ENCODE measurements at regions not wholly inside any gene's neighbourhood (a gene's known extent, or its start where the extent isn't known, plus 50 kb on each side); places are given as distances from the start of the nearest gene placed in this dataset.

DNA sequence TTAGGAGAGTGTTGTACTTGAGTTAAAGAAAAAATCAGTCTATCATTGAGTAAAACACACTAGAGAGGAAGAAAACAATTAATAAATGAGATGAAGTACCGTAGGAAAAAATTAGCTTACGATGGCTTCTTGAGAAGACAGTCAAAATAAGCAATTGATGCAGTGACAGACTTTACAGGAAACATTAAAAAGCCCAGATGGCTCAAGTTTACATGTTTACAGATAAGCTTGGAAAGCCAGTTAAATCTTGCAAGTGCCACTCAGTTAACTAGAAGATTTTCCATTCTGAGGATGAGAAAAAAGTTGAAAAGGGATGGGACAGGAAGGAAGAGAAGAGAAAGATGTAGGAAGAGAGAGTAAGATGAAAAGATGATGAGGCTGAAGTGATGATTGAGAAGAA is 288.8 kb upstream of the FERMT1 start:
- Mint-ChIP-seq H3K9me3 (no peaks in the 10 kb centered on the region), H3K36me3 (ENCODE audit: low read depth) (no peaks in the 10 kb centered on the region), H3K4me1 (ENCODE audit: low read depth) (no peaks in the 10 kb centered on the region), H3K4me3 (no peak overlapping the region), H3K27me3 (no peaks in the 10 kb centered on the region), H3K27ac (no peak overlapping the region)

DNA sequence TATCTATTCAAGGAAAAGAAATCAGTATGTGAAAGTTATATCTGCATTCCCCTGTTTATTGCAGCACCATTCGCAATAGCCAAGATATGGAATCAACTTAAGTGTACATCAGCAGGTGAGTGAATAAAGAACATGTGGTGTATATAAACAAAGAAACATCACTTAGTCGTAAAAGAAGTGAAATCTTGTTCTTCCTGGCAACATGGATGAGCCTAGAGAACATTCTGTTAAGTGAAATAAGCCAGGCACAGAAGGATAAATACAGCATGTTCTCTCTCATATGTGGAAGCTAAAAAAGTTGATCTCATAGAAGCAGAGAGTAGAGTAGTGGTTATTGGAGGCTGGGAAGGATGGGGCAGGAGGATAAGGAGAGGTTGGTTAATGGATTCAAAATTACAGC is 287.9 kb upstream of the FERMT1 start:
- Mint-ChIP-seq H3K36me3 (ENCODE audit: low read depth) (no peaks in the 10 kb centered on the region), H3K27me3 (no peaks in the 10 kb centered on the region), H3K27ac (no peak overlapping the region), H3K9me3 (no peaks in the 10 kb centered on the region), H3K4me3 (no peak overlapping the region), H3K4me1 (ENCODE audit: low read depth) (no peaks in the 10 kb centered on the region)

DNA sequence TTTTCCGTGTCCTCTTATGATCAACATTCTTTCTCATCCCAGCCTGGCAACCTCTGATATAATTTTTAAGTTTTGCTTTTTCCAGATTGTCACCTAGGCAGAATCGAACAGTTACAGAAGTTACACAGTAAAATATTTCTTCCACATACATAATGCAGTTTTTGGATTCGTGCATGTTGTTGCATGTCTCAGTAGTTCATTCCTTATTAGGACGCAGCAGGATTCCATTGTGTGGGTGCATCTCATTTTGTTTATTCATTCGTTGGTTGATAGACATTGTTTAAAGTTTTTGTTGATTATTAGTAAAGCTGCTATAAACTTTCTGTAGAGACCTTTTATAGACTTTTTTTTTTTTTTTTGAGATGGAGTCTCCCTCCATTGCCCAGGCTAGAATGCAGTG is 284.3 kb upstream of the FERMT1 start:
- Mint-ChIP-seq H3K36me3 (ENCODE audit: low read depth) (no peaks in the 10 kb centered on the region), H3K27me3 (no peaks in the 10 kb centered on the region), H3K4me3 (no peak overlapping the region), H3K9me3 (no peaks in the 10 kb centered on the region), H3K27ac (no peak overlapping the region), H3K4me1 (ENCODE audit: low read depth) (no peaks in the 10 kb centered on the region)

DNA sequence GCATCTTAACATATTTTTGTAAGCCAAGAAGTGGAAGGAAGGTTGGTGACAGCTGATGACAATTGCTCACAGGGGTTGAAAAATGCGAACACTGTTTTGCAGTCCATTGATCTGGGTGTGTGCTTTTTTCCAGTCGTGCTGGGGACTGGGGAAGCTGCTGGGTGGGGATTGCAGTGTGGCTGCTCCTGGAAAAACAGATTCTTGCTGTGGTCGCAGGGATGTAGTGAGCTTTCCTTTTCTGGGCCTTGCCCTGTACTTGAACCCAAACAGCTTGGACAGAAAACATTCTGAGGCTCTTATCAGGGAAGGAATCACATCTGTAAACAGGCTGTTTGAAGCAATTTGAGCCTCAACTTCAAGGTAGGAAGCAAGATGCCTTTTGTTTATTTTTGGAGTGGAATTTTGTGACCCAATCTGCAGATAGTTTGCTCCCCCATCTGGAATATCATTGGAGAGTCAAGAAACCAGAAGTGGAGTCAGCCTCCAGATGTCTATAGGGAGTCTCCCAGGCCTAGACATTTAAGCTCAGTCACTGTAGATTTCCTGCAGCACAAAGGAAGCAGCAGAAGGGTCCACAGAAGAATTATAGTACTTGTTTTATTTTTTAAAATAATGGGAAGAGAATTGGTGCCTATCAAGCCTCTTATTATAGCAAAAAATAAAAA is 279.2 kb upstream of the FERMT1 start:
- peaks cover 5% of the 10 kb centered on the region for H3K9me3 Mint-ChIP-seq
- peaks cover 3% of the 10 kb centered on the region for H3K27me3 Mint-ChIP-seq
- H3K4me3 Mint-ChIP-seq, result no peak overlapping the region
- H3K4me1 Mint-ChIP-seq (ENCODE audit: low read depth), result no peaks in the 10 kb centered on the region
- H3K36me3 Mint-ChIP-seq (ENCODE audit: low read depth), result no peaks in the 10 kb centered on the region
- H3K27ac Mint-ChIP-seq, result no peak overlapping the region

DNA sequence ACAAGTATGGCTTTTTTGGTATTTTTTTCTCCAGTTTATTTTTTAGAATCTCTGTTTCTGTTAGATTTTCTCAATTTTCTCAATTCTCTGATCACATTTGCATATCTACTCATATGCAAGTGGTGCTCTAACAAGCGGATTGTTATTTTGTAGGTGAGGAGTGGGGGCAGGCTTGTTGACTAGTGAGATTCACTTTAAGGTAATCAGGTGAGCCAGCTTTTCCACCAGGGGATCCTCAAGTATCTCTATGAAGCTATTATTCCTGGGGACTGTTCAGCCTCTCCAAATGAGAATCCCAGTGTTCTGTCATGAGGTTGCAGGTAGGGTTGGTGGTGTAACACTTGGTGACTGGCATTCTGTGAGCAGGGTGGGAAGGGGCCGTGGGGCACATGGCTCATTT is 274.3 kb upstream of the FERMT1 start:
- no peaks in the 10 kb centered on the region for H3K4me1 Mint-ChIP-seq (ENCODE audit: low read depth)
- no peak overlapping the region for H3K4me3 Mint-ChIP-seq
- no peak overlapping the region for H3K27ac Mint-ChIP-seq
- no peaks in the 10 kb centered on the region for H3K36me3 Mint-ChIP-seq (ENCODE audit: low read depth)
- peaks cover 3% of the 10 kb centered on the region for H3K27me3 Mint-ChIP-seq
- H3K9me3 Mint-ChIP-seq, result peaks cover 5% of the 10 kb centered on the region

DNA sequence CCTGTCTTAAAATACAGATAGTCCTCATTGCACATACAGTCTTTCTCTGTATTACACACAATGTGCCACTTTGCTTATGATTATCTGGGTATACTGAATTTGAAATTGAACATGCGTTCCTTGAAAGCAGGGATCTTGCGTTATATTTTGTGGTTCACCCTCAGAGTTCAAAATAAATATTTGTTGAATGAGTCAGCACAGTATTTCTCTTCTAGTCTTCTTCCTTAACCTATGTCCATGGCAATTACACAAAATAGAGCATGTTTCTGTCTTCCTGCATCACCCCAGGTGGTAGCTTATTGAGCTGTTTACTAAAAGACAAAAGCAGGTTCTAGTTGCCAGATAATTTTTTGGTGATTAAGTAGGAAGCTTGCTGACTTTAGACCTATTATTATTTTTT is 272.9 kb upstream of the FERMT1 start:
- Mint-ChIP-seq H3K27ac (no peak overlapping the region), H3K9me3 (peaks cover 5% of the 10 kb centered on the region), H3K36me3 (ENCODE audit: low read depth) (no peaks in the 10 kb centered on the region), H3K4me3 (no peak overlapping the region), H3K4me1 (ENCODE audit: low read depth) (no peaks in the 10 kb centered on the region), H3K27me3 (peaks cover 3% of the 10 kb centered on the region)

DNA sequence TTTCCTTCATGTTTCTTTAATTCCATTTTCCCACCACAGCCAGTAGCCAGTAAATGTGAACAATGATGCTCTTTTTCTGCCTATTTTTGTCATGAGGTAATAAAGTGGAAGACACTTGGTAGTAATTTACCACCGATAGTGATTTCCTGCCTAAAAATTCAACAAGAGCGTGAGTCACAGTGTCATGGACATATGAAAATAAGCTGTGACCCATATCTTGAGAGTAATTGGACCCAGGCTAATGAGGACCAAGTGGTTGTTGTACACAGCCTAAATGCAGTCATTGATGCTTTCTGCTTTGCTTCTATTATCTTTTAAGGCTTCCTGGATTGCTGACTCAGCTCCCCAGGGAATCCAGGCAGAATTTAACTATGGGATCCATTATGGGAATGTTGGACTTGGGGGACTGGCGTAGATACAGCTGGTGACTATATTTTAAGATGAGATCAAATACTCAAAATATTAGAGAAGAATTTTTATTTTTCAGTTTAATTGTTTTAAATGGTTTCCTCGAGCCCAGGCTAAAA is 265.9 kb upstream of the FERMT1 start:
- no peaks in the 10 kb centered on the region for H3K27me3 Mint-ChIP-seq
- H3K9me3 Mint-ChIP-seq, result no peaks in the 10 kb centered on the region
- H3K4me1 Mint-ChIP-seq (ENCODE audit: low read depth), result no peaks in the 10 kb centered on the region
- no peaks in the 10 kb centered on the region for H3K36me3 Mint-ChIP-seq (ENCODE audit: low read depth)
- H3K27ac Mint-ChIP-seq, result no peak overlapping the region
- H3K4me3 Mint-ChIP-seq, result no peak overlapping the region

DNA sequence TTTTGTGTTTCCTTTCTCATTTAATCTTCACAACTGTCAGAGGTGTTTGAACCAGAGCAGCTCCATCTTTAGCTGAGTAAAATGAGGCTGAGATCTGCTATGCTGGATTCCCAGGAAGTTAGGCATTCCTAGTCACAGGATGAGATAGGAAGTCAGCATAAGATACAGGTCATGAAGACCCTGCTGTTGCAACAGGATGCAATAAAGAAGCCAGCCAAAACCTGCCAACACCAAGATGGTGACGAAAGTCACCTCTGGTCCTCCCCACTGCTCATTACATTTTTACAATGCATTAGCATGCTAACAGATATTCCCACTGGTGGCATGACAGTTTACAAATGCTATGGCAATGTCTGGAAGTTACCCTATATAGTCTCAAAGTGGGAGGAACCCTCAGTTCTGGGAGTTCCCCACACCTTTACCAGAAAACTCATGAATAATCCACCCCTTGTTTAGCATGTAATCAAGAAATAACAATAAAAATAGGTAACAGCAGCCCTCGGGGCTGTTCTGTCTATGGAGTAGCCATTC is 262.2 kb upstream of the FERMT1 start:
- H3K27ac Mint-ChIP-seq, result no peak overlapping the region
- no peaks in the 10 kb centered on the region for H3K36me3 Mint-ChIP-seq (ENCODE audit: low read depth)
- no peaks in the 10 kb centered on the region for H3K27me3 Mint-ChIP-seq
- no peaks in the 10 kb centered on the region for H3K4me1 Mint-ChIP-seq (ENCODE audit: low read depth)
- no peak overlapping the region for H3K4me3 Mint-ChIP-seq
- H3K9me3 Mint-ChIP-seq, result no peaks in the 10 kb centered on the region

DNA sequence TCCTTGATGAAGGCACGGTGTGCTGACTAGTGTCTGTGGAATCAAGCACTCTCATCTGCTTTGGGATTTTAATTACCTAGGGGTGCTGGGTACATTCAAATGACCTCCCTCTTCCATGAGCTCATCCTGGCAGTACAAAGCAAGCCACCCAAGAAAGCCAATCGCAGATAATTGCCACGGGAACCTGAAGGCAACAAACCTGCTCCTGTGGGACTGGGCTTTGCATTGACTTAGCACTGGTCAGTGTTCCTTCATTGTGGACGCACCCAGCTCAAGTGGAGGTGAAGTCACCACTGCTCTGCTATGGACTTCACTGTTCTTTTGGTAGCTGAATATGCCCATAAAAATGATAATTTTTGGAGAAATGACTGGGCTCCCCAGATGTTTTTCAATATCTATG is 261.6 kb upstream of the FERMT1 start:
- Mint-ChIP-seq H3K4me1 (ENCODE audit: low read depth) (no peaks in the 10 kb centered on the region), H3K27ac (no peak overlapping the region), H3K36me3 (ENCODE audit: low read depth) (no peaks in the 10 kb centered on the region), H3K9me3 (no peaks in the 10 kb centered on the region), H3K4me3 (no peak overlapping the region), H3K27me3 (no peaks in the 10 kb centered on the region)

DNA sequence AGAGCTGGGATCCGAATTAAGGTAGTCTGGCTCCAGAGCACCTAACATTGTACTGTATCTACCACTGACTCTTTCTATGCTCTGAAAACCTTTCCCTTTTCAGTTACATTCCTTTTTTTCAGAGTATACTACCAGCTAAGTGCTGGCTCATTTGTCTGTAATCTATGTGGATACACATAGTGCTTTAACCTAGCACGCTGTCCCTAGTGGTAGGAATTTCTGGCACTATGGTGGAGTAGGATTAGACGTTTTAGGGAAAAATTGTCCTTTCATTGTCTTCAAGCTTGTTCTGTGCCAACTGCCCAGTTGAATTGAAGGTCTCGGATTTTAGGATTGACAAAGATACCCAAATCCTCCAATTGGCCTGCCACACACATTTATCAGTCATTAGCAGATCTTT is 259.1 kb upstream of the FERMT1 start:
- Mint-ChIP-seq H3K9me3 (no peaks in the 10 kb centered on the region), H3K27ac (no peak overlapping the region), H3K36me3 (ENCODE audit: low read depth) (no peaks in the 10 kb centered on the region), H3K4me1 (ENCODE audit: low read depth) (no peaks in the 10 kb centered on the region), H3K27me3 (no peaks in the 10 kb centered on the region), H3K4me3 (no peak overlapping the region)

DNA sequence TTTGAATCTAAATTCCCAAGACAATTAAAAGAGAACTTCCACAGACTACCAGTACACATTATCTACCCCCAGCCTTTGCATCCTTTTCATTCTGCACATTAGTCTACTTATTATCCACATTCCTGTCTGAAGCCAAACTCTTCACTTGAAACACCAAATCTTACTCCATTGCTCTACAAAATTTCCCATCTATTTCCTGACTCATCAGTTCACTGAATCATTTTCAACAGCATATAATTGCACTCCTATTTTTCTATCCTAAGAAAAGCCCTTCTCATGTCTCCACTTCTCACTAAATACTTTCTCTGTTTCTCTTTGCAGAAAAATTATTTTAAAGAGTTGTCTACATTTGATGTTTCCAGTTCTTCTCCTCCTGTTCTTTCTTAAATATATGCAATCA is 239.4 kb upstream of the FERMT1 start:
- Mint-ChIP-seq H3K36me3 (ENCODE audit: low read depth) (no peaks in the 10 kb centered on the region), H3K27me3 (no peaks in the 10 kb centered on the region), H3K9me3 (peaks cover 3% of the 10 kb centered on the region), H3K27ac (no peak overlapping the region), H3K4me1 (ENCODE audit: low read depth) (no peaks in the 10 kb centered on the region), H3K4me3 (no peak overlapping the region)

DNA sequence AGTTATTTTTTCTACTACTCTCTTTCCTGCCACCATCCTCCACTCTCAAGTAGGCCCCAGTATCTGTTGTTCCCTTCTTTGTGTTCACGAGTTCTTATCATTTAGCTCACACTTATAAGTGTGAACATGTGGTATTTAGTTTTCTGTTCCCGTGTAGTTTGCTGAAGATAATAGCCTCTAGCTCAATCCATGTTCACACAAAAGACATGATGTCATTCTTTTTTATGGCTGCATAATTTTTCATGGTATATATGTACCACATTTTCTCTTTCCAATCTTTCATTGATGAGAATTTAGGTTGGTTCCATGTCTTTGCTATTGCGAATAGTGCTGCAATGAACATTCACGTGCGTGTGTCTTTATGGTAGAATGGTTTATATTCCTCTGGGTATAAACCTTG is 237.9 kb upstream of the FERMT1 start:
- H3K27ac Mint-ChIP-seq, result no peak overlapping the region
- H3K36me3 Mint-ChIP-seq (ENCODE audit: low read depth), result no peaks in the 10 kb centered on the region
- peaks cover 3% of the 10 kb centered on the region for H3K9me3 Mint-ChIP-seq
- H3K4me1 Mint-ChIP-seq (ENCODE audit: low read depth), result no peaks in the 10 kb centered on the region
- H3K4me3 Mint-ChIP-seq, result no peak overlapping the region
- no peaks in the 10 kb centered on the region for H3K27me3 Mint-ChIP-seq

DNA sequence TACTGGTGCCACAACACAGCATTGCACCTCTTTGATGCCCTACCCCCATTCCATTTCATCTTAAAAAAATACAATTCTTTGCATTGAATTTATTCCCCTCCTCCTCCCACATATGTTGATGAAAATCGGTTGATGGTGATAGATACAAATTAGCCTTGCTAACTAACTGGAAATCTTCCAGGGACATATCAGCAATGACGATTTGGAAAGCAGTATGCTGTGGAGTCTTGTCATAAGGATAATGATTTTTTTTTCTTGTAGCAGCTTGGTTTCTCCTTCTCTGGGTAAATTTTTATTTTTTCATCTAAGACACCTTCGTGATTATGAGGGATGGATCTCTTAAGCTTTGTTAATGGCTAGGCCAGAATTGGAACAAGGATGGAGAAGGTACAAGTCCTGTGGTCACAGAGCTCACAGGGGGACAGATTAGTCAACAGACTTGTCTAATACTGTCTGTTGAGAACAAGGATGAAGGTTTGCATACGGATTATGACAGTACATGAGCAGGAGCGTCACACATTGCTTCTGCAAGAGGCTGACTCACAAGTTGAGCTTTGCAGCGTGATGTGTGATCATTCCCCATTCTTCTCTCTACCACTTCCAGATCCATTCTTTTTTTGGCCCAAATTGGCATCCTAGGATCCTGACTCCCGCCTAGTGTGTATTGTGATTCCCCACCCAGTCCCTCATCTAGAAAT is 233.1 kb upstream of the FERMT1 start:
- no peaks in the 10 kb centered on the region for H3K36me3 Mint-ChIP-seq (ENCODE audit: low read depth)
- no peak overlapping the region for H3K27ac Mint-ChIP-seq
- no peaks in the 10 kb centered on the region for H3K4me1 Mint-ChIP-seq (ENCODE audit: low read depth)
- no peak overlapping the region for H3K4me3 Mint-ChIP-seq
- no peaks in the 10 kb centered on the region for H3K27me3 Mint-ChIP-seq
- H3K9me3 Mint-ChIP-seq, result no peaks in the 10 kb centered on the region

DNA sequence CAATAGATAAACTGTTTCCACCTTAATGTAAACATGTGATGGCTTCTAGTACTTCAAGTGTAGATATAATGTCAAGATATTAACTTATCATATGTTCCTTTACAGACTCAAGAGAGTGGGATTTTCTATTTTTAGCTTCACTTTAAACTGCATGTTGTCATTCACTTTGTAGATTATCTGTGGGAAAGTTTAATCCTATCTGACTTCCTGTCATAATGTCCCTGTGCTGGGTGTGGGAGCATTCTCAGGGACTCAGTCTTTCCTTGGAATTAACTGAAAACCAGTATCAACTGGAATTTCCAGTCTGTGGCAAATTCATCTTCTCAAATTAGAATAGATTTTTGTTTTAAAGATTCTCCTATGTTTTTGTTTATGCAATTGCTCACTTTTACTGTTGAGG is 226.1 kb upstream of the FERMT1 start:
- H3K27me3 Mint-ChIP-seq, result no peaks in the 10 kb centered on the region
- no peaks in the 10 kb centered on the region for H3K4me1 Mint-ChIP-seq (ENCODE audit: low read depth)
- no peaks in the 10 kb centered on the region for H3K36me3 Mint-ChIP-seq (ENCODE audit: low read depth)
- H3K4me3 Mint-ChIP-seq, result no peak overlapping the region
- no peaks in the 10 kb centered on the region for H3K9me3 Mint-ChIP-seq
- H3K27ac Mint-ChIP-seq, result no peak overlapping the region

DNA sequence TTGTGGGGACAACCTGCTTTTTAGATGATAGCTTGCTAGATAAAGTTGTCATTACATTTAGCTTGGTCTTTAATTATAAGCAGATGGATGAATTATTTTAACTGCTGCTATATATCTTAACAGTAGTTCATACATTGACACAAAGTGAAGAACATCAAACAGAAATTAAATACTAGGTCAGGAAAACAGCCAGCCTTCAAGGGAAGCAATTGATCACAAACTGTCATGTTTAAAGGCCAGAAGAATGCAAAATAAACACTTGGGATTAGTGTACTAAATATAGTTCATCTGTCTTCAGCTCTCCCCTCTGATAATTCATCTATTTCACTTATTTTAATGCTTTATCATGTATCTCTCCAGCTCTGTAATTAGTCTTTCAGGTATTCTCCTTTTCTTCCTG is 225.1 kb upstream of the FERMT1 start:
- Mint-ChIP-seq H3K4me1 (ENCODE audit: low read depth) (no peaks in the 10 kb centered on the region), H3K9me3 (no peaks in the 10 kb centered on the region), H3K4me3 (no peak overlapping the region), H3K27me3 (no peaks in the 10 kb centered on the region), H3K27ac (no peak overlapping the region), H3K36me3 (ENCODE audit: low read depth) (no peaks in the 10 kb centered on the region)

DNA sequence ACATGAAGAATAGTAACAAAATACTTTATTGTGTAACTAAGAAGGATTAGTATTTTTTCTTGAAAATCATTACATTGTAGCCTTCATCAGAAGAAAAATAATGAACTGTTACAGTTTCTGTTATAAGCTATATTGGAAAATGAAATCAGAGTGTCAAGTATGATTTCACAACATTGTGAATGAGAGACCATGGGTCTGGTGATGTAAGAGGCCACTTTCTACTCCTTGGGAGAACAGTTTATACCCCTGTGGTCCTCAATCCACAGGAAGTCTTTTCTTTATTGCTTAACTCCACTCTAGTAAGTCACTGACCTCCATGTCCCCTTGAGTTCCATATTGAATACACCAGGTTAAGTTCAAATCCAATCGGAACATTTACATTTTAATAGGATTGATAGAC is 218.7 kb upstream of the FERMT1 start:
- no peaks in the 10 kb centered on the region for H3K9me3 Mint-ChIP-seq
- H3K4me3 Mint-ChIP-seq, result no peak overlapping the region
- H3K27ac Mint-ChIP-seq, result no peak overlapping the region
- peaks cover 2% of the 10 kb centered on the region for H3K27me3 Mint-ChIP-seq
- no peaks in the 10 kb centered on the region for H3K4me1 Mint-ChIP-seq (ENCODE audit: low read depth)
- H3K36me3 Mint-ChIP-seq (ENCODE audit: low read depth), result no peaks in the 10 kb centered on the region
